Inflammatory macrophage treated with lipopolysaccharide for 4 hours (primary cell): ENCODE measurements at regions not wholly inside any gene's neighbourhood (a gene's known extent, or its start where the extent isn't known, plus 50 kb on each side); places are given as distances from the start of the nearest gene placed in this dataset.
"Not testable (repeated sequence)": the region's sequence is repeated elsewhere in the genome, so short reads cannot be mapped to it uniquely, and the experiment has no call there.

Source experiments
- DNase-seq: peaks from one replicate; pipeline ENCODE4 v3.0.0-alpha.2; 2020

GRCh38 chrX:27136325-27136724, 326.8 kb downstream of the PPP4R3C start:
- DNase-seq: no peak

- DNase-seq: no peak
These were observed 330.3 kb downstream of the PPP4R3C start for GRCh38 chrX:27132862-27133261.

DNA sequence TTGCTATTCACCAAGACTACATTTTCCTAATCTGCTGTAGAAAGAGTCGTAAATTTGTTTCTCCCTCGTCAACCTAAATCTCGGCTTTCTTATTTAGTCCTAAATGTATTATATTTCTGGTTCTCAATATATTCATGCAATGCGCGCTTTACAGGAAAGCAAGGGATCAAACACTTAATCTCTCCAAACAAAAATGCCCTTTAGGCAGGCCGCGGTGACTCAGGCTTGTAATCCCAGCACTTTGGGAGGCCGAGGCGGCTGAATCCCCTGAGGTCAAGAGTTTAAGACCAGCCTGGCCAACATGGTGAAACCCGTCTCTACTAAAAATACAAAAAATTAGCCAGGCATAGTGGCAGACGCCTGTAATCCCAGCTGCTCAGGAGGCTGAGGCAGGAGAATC, 376.0 kb downstream of the PPP4R3C start:
- not testable (repeated sequence) for DNase-seq

- no peak for DNase-seq
These were observed 376.9 kb downstream of the PPP4R3C start for GRCh38 chrX:27086237-27086636.

DNA sequence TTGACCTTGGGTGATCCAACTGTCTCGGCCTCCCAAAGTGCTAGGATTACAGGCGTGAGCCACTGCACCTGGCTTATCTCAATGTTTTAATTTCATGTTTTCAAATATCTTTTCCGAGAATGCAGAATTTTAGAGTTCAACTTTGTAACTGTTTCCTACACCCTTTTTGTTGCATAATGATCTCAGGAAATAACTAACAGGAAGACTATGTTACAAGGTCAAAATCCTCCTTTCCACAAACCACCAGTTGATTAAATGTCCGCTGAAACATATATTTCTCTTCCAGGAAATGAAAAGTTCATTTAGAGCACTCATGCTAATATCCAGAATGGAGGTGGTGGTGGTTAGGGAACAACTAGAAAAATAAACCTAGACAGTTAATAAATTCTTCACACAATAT, 377.8 kb downstream of the PPP4R3C start:
- no peak for DNase-seq

DNA sequence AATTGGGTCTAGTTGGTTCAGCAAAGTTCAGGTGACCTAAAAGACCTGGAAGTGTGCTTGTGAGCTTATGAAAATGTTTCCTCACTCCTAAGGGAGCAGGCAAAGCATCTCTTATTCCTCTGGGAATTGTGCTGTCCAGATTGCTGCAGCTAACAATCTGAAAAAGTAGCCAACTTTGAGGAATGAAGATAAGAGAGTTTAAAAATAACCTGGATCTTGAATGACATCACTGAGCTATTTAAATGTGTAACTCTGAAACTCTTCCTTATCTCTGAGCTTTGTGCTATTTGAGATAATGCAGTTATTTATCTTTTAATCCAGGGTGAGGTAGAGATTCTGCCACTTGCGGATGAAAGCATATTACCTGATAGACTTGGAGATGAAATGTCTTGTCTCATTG, 384.8 kb downstream of the PPP4R3C start:
- no peak for DNase-seq

DNA sequence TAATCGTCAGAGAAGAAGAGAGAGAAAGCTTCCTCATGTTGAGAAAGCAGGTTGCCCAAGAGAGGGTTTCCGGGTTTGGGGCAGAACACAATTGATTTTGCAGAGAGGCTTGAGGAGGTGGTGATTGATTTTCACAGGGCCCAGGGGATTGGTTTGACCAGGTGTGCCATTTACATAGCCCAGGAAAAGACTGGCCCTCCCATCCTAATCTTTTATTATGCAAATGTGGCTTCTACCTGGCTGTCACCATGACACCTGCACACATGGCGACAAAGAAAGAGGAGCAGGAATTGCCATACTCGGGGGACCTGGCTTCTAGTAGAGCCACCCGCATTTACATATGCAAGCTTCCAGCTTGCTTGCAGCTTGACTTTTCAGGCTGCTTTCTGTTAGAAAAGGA, 405.3 kb downstream of the PPP4R3C start:
- DNase-seq: no peak

DNA sequence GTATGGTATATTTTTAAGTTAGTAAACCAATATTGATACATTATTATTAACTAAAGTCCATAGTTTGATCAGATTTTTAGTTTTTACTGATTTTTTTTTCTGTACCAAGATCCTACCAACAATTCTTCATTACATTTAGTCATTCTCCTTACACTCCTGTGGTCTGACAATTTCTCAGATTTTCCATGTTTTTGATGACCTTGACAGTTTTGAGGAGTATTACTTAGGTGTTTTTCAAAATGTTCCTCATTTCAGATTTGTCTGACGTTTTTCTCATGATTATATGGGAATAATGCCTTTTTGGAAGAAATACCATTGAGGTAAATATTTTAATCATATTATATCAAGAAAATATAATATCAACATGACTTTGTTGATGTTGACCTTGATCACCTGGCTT, 423.8 kb downstream of the PPP4R3C start:
- no peak for DNase-seq

DNA sequence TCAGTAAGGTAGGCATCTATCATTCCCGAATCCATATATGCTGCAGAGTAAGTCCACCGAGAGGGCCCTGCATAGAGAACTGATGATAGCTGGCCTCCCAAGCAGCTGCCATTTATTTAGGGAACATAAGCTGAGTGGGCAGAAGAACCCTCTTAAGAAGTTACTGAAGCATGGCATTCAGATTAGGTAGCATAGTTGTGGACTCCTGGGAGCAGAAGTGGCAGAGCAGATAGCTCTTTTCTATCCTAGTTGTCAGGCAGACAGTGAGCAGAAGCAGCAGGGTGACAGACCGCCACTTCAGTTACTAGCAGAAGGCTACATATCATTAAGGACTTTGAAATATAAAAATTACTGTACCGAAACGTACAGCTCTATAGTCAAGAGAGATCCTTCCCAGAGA, 454.7 kb downstream of the PPP4R3C start:
- no peak for DNase-seq

DNA sequence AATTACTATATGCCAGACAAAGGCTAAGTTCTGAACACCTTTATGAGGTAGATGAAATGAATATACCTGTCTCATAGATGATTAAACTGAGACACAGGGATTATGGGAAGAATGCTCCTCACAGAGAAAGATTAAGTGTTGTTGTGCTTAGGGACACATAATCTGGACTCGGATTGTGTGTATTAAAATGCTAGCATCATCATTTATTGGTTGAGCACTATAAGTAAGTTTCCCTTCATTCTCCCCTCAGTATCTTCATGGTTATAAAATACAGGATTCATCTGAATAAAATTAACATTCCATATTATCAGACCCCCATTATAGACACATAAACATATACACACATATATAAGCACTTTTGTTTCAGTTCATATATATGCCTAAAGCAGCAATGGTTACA, 463.5 kb downstream of the PPP4R3C start:
- no peak for DNase-seq

DNA sequence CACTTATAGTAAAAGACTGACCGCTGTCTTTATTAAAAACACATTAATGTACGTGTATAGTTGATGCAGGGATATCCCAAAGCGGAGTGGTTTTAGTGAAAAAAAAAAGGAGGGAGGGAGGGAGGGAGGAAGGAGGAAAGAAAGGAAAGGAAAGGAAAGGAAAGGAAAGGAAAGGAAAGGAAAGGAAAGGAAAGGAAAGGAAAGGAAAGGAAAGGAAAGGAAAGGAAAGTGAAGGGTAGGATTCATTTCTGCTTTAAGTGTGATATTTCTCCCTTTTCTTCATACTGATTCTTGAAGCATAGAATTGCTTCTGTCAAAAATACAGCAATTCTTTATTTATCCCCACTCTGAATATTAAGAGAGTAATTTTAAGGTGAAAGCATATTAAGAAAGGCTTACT, 504.9 kb downstream of the PPP4R3C start:
- DNase-seq: no peak

GRCh38 chrX:26954029-26954428, 509.1 kb downstream of the PPP4R3C start:
- no peak for DNase-seq

DNA sequence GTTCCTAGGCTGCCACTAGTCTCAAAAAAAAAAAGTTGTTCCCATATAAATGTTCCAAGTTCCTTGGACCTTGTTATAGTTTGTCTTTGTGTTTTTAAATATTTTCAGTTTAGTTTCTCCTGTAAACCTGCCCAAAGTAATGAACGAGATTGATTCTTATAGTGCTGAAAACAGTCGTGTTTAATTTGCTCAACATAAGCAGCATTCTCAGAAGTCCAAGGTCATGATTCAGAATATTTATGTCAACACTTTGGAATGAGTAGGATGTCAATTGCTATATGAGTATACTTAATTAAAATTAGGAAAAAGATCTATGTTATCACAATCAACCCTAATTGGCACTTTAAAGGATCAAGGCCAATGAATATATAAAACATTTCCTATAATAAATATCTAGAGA, 510.9 kb downstream of the PPP4R3C start:
- DNase-seq: no peak

DNA sequence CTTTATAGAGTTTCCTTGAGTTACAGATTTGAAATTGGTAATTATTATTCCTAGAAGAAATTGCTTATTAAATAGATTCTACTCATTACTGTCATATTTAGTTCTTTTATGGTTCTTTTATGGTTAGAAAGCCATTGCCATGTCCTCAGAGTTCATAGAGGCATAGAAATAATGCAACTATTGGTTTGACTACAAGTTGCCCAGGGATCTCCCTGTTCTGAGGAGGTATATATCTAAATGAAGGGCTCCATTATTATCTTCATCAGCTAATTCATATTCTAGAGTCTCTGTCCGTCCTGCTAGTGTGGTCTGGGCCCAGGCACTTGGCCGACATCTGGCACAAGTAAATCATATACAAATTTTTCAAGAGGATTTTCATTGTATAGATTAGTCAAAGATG, 535.7 kb downstream of the PPP4R3C start:
- DNase-seq: no peak

DNA sequence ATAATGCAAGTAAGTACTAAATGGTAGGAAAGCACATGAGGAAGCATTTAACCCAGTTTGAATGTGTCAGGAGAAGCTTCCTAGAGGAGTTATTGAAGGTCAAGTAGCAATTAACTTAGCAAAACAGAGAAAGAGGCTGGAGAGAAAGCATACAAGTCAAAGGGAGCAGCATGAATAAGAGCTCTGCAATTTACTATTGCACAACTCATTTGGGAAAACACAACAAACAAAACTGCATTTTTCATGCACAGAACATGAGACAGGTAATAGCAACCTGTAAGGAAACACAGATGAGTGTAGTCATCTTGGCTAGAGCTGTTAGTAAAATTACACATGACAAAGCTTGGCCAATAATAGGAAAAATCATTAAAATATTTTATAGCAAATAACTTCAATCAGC, 538.1 kb downstream of the PPP4R3C start:
- DNase-seq: no peak

GRCh38 chrX:26922278-26922677, 540.9 kb downstream of the PPP4R3C start:
- DNase-seq: no peak

- no peak for DNase-seq
These were observed 544.5 kb downstream of the PPP4R3C start for GRCh38 chrX:26918631-26919030.

DNA sequence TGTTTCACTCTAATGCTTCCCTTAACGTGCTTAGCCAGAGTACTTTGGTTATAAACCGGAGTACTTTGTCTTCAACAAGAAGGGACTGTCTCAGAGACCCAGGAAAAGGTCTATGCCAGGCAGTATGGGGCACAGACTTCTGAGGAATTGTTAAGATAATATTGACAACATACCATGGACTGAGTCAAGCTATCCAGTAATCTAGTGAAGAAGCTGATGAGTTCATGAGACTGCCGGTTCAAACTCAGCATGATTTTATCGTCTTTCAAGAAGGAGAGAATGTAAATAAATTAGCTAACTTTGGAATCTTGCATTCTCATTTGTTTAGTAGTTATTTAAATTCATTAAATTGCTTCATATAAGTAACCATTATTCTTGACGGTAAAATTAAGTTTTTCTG, 546.1 kb downstream of the PPP4R3C start:
- DNase-seq: no peak

GRCh38 chrX:26915064-26915463, 548.1 kb downstream of the PPP4R3C start:
- DNase-seq: no peak

GRCh38 chrX:26914232-26914631, 548.9 kb downstream of the PPP4R3C start:
- DNase-seq: no peak

DNA sequence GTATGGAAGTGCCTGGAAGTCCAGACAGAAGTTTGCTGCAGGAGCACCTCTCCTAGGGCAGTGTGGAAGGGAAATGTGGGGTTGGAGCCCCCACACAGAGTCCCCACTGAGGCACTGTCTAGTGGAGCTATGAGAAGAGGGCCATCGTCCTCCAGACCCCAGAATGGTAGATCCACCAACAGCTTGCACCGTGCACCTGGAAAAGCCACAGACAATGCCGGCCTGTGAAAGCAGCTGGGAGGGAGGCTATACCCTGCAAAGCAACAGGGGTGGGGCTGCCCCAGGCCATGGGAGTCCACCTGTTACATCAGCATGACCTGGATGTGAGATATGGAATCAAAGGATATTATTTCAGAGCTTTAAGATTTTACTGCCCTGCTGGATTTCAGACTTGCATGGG, 551.4 kb downstream of the PPP4R3C start:
- DNase-seq: not testable (repeated sequence)

GRCh38 chrX:26909728-26910127, 553.4 kb downstream of the PPP4R3C start:
- DNase-seq: no peak

GRCh38 chrX:26908218-26908617, 554.9 kb downstream of the PPP4R3C start:
- DNase-seq: no peak

DNA sequence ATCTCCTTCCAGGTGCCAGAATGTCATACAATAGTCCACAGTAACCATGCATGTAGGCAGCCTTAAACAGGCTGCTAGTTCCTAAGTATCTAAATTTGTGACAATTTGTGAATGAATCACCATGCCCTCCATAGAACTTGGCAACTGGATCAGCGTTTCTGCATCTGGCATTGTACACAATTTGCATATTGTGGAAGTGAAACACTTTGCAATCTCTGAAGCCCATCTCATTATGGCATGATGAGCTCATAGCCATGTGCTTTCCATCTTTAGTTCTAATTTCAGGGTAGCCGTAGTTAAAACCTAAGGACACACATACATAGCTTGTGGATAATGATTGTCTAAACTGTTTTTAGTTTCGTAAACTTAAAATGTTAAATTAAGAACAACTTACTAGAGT, 573.6 kb downstream of the PPP4R3C start:
- peak; percentile 8 for DNase-seq

DNA sequence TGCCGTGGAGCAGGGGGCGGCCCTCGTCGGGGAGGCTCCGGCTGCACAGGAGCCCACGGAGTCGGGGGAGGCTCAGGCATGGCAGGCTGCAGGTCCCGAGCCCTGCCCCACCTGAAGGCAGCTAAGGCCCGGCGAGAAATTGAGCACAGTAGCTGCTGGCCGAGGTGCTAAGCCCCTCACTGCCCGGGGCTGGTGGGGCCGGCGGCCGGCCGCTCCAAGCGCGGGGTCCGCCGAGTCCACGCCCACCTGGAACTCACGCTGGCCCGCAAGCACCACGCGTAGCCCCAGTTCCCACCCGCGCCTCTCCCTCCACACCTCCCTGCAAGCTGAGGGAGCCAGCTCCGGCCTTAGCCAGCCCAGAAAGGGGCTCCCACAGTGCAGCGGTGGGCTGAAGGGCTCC, 589.4 kb downstream of the PPP4R3C start:
- DNase-seq: no peak

- DNase-seq: no peak
These were observed 591.2 kb downstream of the PPP4R3C start for GRCh38 chrX:26871967-26872366.
